T-helper 1 cell treated with Interleukin-12 subunit alpha and Interleukin-12 subunit beta and Interleukin-4 antibody, amounts not matched to agents 30 μg/mL and 1 μg/mL, for 36 hours (primary cell): ENCODE measurements at regions not wholly inside any gene's neighbourhood (a gene's known extent, or its start where the extent isn't known, plus 50 kb on each side); places are given as distances from the start of the nearest gene placed in this dataset.
"Not testable (repeated sequence)": the region's sequence is repeated elsewhere in the genome, so short reads cannot be mapped to it uniquely, and the experiment has no call there.

Source experiments
- H3K27ac Mint-ChIP-seq: one replicate; pipeline ENCODE4 v1.8.0; 2021; ENCODE audit warnings: mild to moderate bottlenecking, mixed read lengths
- H3K27me3 Mint-ChIP-seq: one replicate; pipeline ENCODE4 v1.8.0; 2021; ENCODE audit warnings: low read depth, mixed read lengths
- H3K36me3 Mint-ChIP-seq: one replicate; pipeline ENCODE4 v1.8.0; 2021; ENCODE audit warnings: low read depth, mixed read lengths
- H3K4me1 Mint-ChIP-seq: one replicate; pipeline ENCODE4 v1.8.0; 2021; ENCODE audit warnings: low read depth, mixed read lengths
- H3K4me3 Mint-ChIP-seq: one replicate; pipeline ENCODE4 v1.8.0; 2021; ENCODE audit warnings: mild to moderate bottlenecking, moderate library complexity, mixed read lengths
- H3K9me3 Mint-ChIP-seq: one replicate; pipeline ENCODE4 v1.8.0; 2021; ENCODE audit warnings: mixed read lengths

DNA sequence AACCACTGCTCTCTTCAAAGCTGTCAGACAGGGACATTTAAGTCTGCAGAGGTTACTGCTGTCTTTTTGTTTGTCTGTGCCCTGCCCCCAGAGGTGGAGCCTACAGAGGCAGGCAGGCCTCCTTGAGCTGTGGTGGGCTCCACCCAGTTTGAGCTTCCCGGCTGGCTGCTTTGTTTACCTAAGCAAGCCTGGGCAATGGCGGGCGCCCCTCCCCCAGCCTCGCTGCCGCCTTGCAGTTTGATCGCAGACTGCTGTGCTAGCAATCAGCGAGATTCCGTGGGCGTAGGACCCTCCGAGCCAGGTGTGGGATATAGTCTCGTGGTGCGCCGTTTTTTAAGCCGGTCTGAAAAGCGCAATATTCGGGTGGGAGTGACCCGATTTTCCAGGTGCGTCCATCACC lies 586.9 kb downstream of the HTR1B start:
- H3K36me3 Mint-ChIP-seq, H3K27me3 Mint-ChIP-seq, H3K4me3 Mint-ChIP-seq, H3K27ac Mint-ChIP-seq, H3K9me3 Mint-ChIP-seq, H3K4me1 Mint-ChIP-seq: not testable (repeated sequence)

GRCh38 chr6:76867182-76867581 lies 596.1 kb downstream of the HTR1B start:
- H3K9me3 Mint-ChIP-seq: peaks cover 4% of the 10 kb centered on the region
- H3K27ac Mint-ChIP-seq: no peak overlapping the region
- H3K36me3 Mint-ChIP-seq: no peaks in the 10 kb centered on the region

GRCh38 chr6:76866091-76866915 lies 597.0 kb downstream of the HTR1B start:
- Mint-ChIP-seq H3K9me3 (peaks cover 4% of the 10 kb centered on the region), H3K4me3 (no peak overlapping the region), H3K36me3 (no peaks in the 10 kb centered on the region), H3K27ac (no peak overlapping the region), H3K27me3 (no peaks in the 10 kb centered on the region), H3K4me1 (no peaks in the 10 kb centered on the region)

More at GRCh38 chr6:76867182-76867581, 596.1 kb downstream of the HTR1B start:
- Mint-ChIP-seq H3K27me3 (no peaks in the 10 kb centered on the region), H3K4me3 (no peak overlapping the region), H3K4me1 (no peaks in the 10 kb centered on the region)

DNA sequence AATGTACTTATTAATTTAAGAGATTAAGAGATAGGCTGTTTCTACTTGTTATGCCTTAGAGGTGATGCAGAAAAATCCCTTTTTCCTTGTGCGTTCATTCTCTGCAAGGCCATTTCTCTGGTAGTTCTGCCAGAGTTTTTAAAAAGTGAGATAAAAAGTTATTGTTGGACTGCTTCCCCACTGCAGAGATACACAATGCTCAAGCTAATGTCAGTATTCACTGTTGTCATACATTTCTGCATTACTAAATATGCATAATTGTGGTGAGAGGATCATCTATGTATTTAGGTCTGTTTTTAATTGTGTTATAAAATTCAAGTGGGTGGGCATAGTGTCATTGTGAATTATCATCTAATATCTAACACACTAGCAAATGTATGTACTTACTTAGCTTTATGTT lies 600.4 kb downstream of the HTR1B start:
- Mint-ChIP-seq H3K4me3 (no peak overlapping the region), H3K4me1 (no peaks in the 10 kb centered on the region), H3K36me3 (no peaks in the 10 kb centered on the region), H3K27me3 (no peaks in the 10 kb centered on the region), H3K27ac (no peak overlapping the region), H3K9me3 (no peaks in the 10 kb centered on the region)

GRCh38 chr6:76861403-76861802 lies 601.9 kb downstream of the HTR1B start:
- H3K36me3 Mint-ChIP-seq: no peaks in the 10 kb centered on the region
- no peaks in the 10 kb centered on the region for H3K9me3 Mint-ChIP-seq
- H3K27me3 Mint-ChIP-seq: no peaks in the 10 kb centered on the region
- no peak overlapping the region for H3K27ac Mint-ChIP-seq
- no peaks in the 10 kb centered on the region for H3K4me1 Mint-ChIP-seq
- no peak overlapping the region for H3K4me3 Mint-ChIP-seq

DNA sequence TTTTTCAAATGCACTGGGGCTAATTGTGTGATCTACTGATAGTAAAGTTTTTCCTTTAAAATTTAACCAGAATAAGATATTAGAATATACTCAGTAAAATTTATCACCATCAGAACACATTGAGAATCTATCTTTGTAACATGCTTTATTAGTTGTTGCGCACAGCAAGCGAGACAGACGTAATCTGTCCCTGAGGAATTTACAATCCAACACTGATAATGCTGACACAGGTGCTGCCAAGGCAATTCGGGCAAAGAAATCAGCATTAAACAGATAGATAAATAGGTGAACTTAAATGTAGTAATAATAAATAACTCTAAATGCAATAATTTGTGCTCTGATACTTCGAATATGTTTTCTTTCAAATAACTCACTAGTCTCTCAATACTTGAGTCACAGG lies 607.2 kb downstream of the HTR1B start:
- H3K27me3 Mint-ChIP-seq: no peaks in the 10 kb centered on the region
- H3K36me3 Mint-ChIP-seq: no peaks in the 10 kb centered on the region
- H3K27ac Mint-ChIP-seq: no peak overlapping the region
- no peak overlapping the region for H3K4me3 Mint-ChIP-seq
- H3K4me1 Mint-ChIP-seq: no peaks in the 10 kb centered on the region
- no peaks in the 10 kb centered on the region for H3K9me3 Mint-ChIP-seq

DNA sequence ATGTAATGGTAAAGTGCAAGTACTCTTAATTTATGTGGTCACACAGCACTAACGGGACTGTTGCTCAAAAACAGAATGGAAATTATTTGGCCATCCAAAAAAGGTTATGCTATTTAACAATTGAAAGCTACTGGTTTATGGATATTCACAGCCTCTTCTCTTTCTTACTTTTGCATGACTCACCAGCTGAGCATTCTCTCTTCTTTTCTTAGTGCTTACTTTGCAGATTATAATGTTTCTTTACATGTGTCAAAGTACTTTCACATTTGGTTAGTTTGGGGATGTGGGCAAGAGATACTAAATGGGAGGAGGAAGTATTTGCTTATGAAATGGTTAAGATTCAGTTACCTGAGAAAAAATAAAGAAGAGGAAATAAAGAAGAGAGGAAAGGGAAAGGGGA lies 610.5 kb downstream of the HTR1B start:
- Mint-ChIP-seq H3K4me3 (no peak overlapping the region), H3K27ac (no peak overlapping the region), H3K9me3 (no peaks in the 10 kb centered on the region), H3K36me3 (no peaks in the 10 kb centered on the region), H3K4me1 (no peaks in the 10 kb centered on the region), H3K27me3 (no peaks in the 10 kb centered on the region)

DNA sequence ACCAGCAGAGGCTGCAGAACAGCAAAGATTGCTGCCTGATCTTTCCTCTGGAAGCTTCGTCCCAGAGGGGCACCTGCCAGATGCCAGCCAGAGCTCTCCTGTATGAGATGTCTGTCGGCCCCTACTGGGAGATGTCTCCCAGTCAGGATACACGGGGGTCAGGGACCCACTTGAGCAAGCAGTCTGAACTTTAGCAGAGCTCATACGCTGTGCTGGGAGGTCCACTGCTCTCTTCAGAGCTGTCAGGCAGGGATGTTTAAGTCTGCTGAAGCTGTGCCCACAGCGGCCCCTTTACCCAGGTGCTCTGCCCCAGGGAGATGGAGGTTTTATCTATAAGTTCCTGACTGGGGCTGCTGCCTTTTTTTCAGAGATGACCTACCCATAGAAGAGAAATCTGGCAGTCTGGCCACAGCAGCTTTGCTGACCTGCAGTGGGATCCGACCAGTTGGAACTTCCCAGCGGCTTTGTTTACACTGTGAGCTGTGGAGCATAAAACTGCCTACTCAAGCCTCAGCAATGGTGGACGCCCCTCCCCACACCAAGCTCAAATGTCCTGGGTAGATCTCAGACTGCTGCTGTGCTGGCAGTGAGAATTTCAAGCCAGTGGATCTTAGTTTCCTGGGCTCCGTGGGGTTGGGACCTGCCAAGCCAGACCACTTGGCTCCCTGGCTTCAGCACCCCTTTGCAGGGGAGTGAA lies 613.9 kb downstream of the HTR1B start:
- H3K9me3 Mint-ChIP-seq: peaks cover 16% of the 10 kb centered on the region
- not testable (repeated sequence) for H3K27me3 Mint-ChIP-seq, H3K4me1 Mint-ChIP-seq, H3K27ac Mint-ChIP-seq, H3K4me3 Mint-ChIP-seq, H3K36me3 Mint-ChIP-seq

DNA sequence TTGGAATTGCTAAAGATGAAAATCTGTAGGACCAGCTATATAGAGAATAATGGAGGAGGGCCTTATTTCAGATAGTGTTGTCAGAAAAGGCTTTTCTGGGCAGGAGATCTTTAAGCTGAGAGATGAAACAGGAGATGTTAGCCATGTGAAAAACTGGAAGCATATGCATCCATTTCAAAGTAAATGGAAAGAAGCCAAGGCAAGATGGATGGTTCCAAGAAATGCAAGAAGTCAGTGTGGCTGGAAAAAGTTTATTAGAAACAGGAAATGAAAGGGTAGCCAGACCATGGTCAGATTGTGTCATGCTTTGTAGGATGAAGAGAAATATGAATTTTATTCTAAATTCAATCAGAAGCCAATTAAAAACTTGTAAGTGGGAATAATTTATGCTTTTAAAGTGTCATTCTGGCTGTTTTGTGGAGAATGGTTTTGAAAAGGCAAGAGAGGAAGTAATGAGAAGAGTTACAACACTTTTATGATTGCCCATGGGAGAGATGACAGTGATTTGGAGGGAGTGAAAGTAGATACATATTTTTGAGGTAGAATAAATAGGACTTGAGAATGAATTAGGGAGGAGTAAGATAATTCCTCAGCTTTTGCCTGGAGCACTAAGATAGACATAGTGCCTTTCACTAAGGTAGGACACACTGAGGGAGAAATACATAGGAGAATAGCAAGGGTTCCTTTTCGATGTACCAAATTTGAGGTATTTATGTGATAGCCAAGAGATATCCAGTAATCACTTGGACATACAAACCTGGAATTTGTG lies 620.1 kb downstream of the HTR1B start:
- Mint-ChIP-seq H3K27ac (no peak overlapping the region), H3K36me3 (no peaks in the 10 kb centered on the region), H3K4me3 (no peak overlapping the region), H3K27me3 (no peaks in the 10 kb centered on the region), H3K9me3 (peaks cover 22% of the 10 kb centered on the region), H3K4me1 (no peaks in the 10 kb centered on the region)

DNA sequence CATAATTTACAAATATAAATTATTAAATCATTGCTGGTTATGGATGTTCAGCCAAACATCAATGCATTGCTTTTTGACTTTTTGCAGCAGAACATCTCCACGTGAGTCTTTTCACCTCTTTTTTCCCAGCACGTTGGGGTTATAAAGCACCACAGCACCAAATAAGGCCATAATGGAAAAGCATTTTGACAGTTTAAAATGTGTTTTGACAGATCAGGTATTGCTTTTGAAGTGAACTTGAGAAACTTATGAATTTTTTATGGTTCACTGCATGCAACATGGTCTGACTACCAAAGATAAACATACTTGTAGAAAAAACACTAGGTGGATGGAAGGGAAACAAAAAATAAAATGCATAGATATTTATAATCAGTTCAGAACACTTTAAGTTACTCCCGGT lies 622.4 kb downstream of the HTR1B start:
- Mint-ChIP-seq H3K27me3 (no peaks in the 10 kb centered on the region), H3K4me3 (no peak overlapping the region), H3K36me3 (no peaks in the 10 kb centered on the region)

DNA sequence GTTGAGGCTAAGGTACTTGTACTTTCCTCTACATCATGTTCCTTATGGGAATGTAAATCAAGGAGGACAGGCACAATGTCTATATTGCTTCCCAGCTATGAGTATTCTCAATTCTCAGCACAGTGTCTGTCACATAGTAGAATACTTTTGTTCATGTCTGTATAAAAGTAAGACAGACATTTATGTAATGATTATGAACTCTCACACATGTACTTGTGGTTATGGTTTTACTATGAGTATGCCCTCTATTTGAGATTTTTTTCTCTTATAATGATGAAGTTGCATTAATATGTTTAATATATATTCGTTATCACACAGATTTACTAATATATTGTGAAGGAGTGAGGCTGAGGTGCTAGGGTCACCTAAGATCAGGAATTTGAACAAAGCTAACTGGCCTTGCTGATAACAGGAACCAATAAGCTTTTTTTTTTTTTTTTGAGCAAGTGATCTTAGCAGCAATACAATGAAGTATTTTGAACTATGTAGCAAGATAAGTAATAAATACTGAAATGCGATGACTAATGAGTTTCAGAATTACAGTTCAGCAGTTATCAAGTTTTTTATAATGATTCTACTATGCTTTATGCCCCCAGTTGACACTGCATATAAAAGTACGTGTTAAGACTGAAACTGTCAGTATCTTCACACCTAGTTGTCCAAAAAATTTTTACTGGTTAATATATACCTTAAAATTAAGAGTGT lies 623.1 kb downstream of the HTR1B start:
- peaks cover 8% of the 10 kb centered on the region for H3K9me3 Mint-ChIP-seq
- no peaks in the 10 kb centered on the region for H3K36me3 Mint-ChIP-seq
- no peak overlapping the region for H3K4me3 Mint-ChIP-seq
- H3K27me3 Mint-ChIP-seq: no peaks in the 10 kb centered on the region
- H3K27ac Mint-ChIP-seq: no peak overlapping the region
- no peaks in the 10 kb centered on the region for H3K4me1 Mint-ChIP-seq

More for the DNA sequence above, 622.4 kb downstream of the HTR1B start:
- H3K9me3 Mint-ChIP-seq: peaks cover 12% of the 10 kb centered on the region
- no peak overlapping the region for H3K27ac Mint-ChIP-seq
- H3K4me1 Mint-ChIP-seq: no peaks in the 10 kb centered on the region

DNA sequence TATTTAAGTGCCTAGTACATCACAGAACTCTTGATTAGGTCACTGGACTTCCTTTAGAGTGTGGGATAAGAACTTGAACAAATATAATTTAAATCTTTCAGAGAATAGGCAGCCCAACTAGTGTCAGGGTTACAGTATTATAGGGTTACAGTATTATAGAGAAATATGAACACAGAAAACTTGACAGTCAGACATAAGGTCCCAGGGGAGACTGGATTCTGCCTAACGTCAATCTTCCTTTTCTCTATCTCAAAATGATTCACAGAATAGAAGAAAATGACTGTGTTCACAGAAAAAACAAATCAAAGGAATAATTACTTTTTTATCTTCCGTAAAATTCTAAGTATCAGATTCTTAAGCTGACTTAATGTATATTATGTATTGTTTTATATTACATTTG lies 623.8 kb downstream of the HTR1B start:
- H3K4me1 Mint-ChIP-seq: no peaks in the 10 kb centered on the region
- H3K36me3 Mint-ChIP-seq: no peaks in the 10 kb centered on the region
- H3K4me3 Mint-ChIP-seq: no peak overlapping the region
- H3K27ac Mint-ChIP-seq: no peak overlapping the region
- H3K9me3 Mint-ChIP-seq: peaks cover 5% of the 10 kb centered on the region
- no peaks in the 10 kb centered on the region for H3K27me3 Mint-ChIP-seq

DNA sequence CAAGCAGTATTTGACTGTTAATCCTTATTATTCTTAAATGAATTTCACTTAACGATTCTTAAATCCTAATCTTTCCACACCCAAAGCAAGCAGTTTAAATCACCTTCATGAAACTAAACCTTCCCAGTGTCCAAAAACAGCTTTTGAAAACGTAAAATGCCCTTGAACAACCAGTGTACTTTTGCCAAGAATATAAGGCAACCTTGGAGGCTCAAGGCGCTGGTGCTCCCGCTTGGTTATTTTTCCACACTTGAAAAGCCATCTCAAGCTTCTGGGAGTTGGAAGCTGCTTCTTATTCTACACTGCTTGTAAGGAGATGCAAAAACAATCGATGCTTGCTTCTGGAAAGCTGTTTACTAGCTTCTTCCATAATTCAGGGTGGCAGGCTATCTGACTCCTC lies 625.7 kb downstream of the HTR1B start:
- Mint-ChIP-seq H3K4me1 (no peaks in the 10 kb centered on the region), H3K4me3 (no peak overlapping the region), H3K36me3 (no peaks in the 10 kb centered on the region)

DNA sequence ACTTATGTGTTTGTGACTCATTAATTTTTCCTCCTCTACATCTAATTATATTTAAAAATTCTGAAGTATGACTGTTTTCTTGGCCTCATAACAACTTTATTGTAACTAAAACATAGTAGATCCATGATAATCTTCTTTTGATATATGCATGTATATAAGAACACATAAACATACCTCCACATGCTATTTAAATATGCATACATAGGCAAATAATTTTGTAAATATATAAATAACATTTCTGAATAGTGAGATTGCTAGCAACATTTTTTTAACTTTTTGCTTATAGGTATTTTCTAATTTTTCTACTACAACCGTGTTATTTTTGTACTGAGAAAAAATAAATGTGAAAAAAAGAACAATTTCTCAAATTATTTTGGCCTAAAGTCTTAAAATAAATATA lies 627.6 kb downstream of the HTR1B start:
- Mint-ChIP-seq H3K4me3 (no peak overlapping the region), H3K4me1 (no peaks in the 10 kb centered on the region), H3K36me3 (no peaks in the 10 kb centered on the region), H3K27ac (no peak overlapping the region), H3K9me3 (no peaks in the 10 kb centered on the region), H3K27me3 (no peaks in the 10 kb centered on the region)

More for the DNA sequence above, 625.7 kb downstream of the HTR1B start:
- no peaks in the 10 kb centered on the region for H3K27me3 Mint-ChIP-seq
- no peaks in the 10 kb centered on the region for H3K9me3 Mint-ChIP-seq
- H3K27ac Mint-ChIP-seq: no peak overlapping the region
